Effector memory CD4-positive, alpha-beta T cell (primary cell): ENCODE measurements at regions not wholly inside any gene's neighbourhood (a gene's known extent, or its start where the extent isn't known, plus 50 kb on each side); places are given as distances from the start of the nearest gene placed in this dataset.

ENCODE experiments used
- DNase-seq, 3 donors: peaks; one replicate each; pipeline ENCODE4 v3.0.0-alpha.2; 2020
- H3K27ac ChIP-seq: 2 replicates; pipeline ENCODE4 v1.7.0; 2013; ENCODE audit warnings: mild to moderate bottlenecking, low read length, moderate library complexity; ENCODE audit not compliant: insufficient read depth, poor library complexity, severe bottlenecking
- H3K27me3 ChIP-seq: replicated peaks from 2 replicates; pipeline ENCODE4 v1.7.0; 2013; ENCODE audit warnings: mild to moderate bottlenecking, low read length; ENCODE audit not compliant: insufficient read depth, control insufficient read depth, poor library complexity, severe bottlenecking
- H3K36me3 ChIP-seq: 2 replicates; pipeline ENCODE4 v1.7.0; 2013; ENCODE audit warnings: mild to moderate bottlenecking, low read length, moderate library complexity; ENCODE audit not compliant: control insufficient read depth, insufficient read depth
- H3K4me1 ChIP-seq: 2 replicates; pipeline ENCODE4 v1.7.0; 2013; ENCODE audit warnings: low read length, mild to moderate bottlenecking; ENCODE audit not compliant: control insufficient read depth, insufficient read depth, poor library complexity, severe bottlenecking
- H3K4me3 ChIP-seq: 2 replicates; pipeline ENCODE4 v1.7.0; 2013; ENCODE audit warnings: low read length, low read depth, mild to moderate bottlenecking; ENCODE audit not compliant: insufficient read depth, poor library complexity, severe bottlenecking
- H3K9me3 ChIP-seq: 2 replicates; pipeline ENCODE4 v1.7.0; 2013; ENCODE audit warnings: mild to moderate bottlenecking, low read length, moderate library complexity; ENCODE audit not compliant: control insufficient read depth

DNA sequence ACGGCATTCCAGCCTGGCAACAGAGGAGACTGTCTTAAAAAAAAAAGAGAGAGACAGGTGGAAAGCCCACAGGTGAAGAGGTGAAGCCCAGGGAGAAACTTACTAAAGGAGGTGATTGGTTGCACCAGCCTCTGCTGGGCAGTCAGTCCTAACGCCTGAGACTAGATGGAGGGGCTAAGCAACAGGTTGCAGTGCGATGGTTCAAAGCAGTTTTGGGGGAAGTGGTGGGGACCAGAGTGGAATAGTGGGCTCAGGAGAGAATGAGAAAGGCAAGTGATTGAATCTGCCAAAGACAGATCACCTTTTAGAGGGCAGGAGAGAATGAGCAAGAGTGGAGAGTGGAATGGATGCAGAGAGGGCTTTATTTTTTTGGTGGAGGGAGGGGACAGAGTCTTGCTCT lies 100.0 kb upstream of the KCTD7 start:
- Histone ChIP-seq H3K27me3 (no peaks in the 10 kb centered on the region), H3K27ac (no peak overlapping the region), H3K4me3 (no peak overlapping the region), H3K4me1 (no peaks in the 10 kb centered on the region), H3K36me3 (no peaks in the 10 kb centered on the region), H3K9me3 (no peaks in the 10 kb centered on the region)
- DNase-seq, result no peak

DNA sequence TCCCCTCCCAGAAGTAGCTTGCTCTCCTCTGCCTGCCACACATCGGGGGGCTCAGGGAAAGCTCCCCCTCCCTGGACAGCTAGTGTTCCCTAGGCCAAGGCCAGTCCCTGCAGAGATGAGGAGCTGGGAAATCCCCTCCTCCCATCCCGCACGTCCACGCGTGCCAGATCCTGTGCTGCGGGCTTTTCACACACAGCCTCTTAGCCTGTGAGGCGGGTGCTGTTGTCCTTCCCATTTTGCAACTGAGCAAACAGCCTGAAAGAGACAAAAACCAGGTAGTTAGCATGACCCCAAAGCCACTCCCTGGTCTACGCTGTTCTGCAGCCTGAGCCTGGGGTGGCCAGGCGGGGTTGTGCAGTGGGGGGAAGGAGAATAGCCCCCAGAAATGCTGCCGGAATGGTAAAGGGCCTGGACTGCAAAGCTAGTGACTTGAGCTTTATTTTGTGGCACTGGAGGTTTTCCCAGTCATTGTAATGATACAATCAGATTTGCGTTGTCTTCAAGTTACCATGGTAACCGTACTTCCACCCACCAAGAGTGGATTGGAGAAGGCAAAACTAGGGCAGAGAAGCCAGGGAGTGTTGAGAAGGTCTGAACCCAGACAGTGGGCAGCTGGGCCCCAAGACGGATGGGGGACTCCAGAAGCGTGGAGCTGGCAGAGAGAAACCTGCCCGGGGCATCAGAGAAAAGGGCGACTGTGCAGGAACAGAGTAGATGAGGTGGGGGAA lies 98.6 kb upstream of the KCTD7 start:
- DNase-seq, result no peak
- no peaks in the 10 kb centered on the region for H3K4me1 ChIP-seq
- H3K9me3 ChIP-seq, result no peaks in the 10 kb centered on the region
- no peaks in the 10 kb centered on the region for H3K27me3 ChIP-seq
- no peaks in the 10 kb centered on the region for H3K36me3 ChIP-seq
- no peak overlapping the region for H3K27ac ChIP-seq
- no peak overlapping the region for H3K4me3 ChIP-seq

DNA sequence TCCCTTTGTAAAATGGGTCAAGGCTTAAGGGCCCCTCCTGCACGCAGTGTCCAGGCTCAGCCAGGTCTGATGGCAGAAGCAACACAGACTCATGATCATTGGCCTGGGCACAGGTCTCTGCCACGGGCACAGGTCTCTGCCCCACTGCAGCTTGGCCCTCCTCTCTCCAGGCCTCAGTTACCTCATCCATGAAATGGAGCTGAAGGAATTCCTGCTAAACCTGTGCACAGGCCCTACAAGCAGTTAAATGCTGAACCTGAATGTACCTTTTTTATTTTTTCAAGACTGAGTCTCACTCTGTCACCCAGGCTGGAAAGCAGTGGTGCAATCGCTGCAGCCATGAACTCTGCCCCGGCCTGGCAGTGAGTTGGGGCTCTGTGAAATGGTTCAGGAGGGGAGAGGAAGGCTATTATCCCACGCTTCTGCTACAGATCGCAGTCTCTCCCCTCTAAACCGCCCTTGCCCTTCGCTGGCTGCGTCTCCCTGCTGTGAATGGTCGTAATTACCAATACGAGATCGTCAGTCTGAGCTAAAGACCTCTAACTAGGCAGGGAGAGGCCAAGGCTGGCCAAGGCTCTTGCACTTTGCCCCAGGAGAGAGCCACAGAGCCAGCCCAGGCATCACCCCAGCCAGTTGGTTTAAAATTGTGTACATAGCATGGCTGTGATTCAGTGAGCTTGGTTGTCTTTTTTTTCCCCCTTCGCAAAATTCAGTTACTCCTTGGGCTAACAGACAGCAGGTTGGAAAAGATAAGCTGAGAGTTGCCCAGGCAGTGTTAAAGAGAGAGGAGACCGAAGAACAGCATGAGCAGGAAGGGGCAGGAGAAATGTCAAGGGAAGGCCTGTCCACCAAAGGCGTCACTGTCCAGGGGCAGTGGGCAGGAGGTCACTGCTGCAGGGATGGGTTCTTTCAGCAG lies 93.0 kb upstream of the KCTD7 start:
- no peaks in the 10 kb centered on the region for H3K27me3 ChIP-seq
- no peaks in the 10 kb centered on the region for H3K9me3 ChIP-seq
- H3K36me3 ChIP-seq, result no peaks in the 10 kb centered on the region
- no peak for DNase-seq
- H3K4me3 ChIP-seq, result no peak overlapping the region
- no peaks in the 10 kb centered on the region for H3K4me1 ChIP-seq
- H3K27ac ChIP-seq, result no peak overlapping the region

DNA sequence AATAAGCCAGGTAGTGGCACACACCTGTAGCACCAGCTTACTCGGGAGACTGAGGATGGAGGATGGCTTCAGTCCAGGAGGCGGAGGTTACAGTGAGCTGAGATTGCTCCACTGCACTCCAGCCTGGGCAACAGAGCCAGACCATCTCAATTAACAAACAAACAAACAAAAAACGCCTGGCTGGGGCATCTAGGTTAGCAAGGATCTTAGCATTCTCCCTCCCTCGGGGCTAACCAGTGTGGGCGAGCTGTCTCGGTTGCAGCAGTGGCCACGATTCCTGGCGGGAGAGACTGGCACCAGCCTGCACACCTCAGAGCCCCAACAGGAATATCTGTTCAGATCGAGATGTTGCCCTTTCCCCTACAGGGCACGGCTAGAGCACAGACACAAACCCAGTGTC lies 91.3 kb upstream of the KCTD7 start:
- H3K4me1 ChIP-seq, result no peaks in the 10 kb centered on the region
- peaks cover 5% of the 10 kb centered on the region for H3K36me3 ChIP-seq
- H3K4me3 ChIP-seq, result no peak overlapping the region
- H3K27me3 ChIP-seq, result no peaks in the 10 kb centered on the region
- no peaks in the 10 kb centered on the region for H3K9me3 ChIP-seq
- H3K27ac ChIP-seq, result no peak overlapping the region
- no peak for DNase-seq

DNA sequence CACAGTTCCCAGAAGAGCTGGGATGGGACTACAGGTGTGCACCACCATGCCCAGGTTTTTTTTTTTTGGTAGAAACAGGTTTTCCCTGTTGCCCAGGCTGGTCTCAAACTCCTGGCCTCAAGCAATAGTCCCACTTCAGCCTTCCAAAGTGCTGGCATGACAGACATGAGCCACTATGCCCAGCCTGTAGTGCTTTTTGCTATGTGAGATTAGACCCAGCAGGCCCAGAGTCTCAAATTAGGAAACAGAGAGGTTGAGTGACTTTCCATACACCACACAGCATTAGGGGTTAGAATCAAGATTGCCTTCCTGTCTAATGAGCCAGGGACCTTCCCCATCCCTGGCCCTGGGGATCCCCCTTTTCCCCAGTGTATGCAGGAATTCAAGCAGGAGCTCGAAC lies 90.8 kb upstream of the KCTD7 start:
- no peak overlapping the region for H3K4me3 ChIP-seq
- H3K27ac ChIP-seq, result no peak overlapping the region
- no peak for DNase-seq
- H3K27me3 ChIP-seq, result no peaks in the 10 kb centered on the region
- no peaks in the 10 kb centered on the region for H3K4me1 ChIP-seq
- no peaks in the 10 kb centered on the region for H3K9me3 ChIP-seq
- peaks cover 5% of the 10 kb centered on the region for H3K36me3 ChIP-seq

DNA sequence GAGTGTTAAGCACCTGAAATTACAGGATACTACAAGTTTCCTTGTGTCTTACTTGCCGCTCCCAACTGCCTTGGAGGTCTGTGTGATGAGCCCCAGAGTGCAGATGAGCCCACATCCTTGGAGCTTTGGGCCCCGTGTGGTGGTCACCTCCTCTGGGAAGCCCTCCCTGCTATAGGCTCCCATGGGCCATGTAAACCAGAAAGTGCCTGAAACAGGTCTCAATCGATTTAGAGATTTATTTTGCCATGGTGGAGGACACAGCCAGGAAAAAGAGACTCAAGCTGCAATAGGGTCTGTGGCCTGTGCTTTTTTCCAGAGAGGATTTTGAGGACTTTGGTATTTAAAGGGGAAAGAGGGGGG lies 89.4 kb upstream of the KCTD7 start:
- Histone ChIP-seq H3K4me1 (no peaks in the 10 kb centered on the region), H3K9me3 (no peaks in the 10 kb centered on the region), H3K27me3 (no peaks in the 10 kb centered on the region), H3K36me3 (peaks cover 5% of the 10 kb centered on the region), H3K4me3 (no peak overlapping the region), H3K27ac (no peak overlapping the region)
- no peak for DNase-seq

DNA sequence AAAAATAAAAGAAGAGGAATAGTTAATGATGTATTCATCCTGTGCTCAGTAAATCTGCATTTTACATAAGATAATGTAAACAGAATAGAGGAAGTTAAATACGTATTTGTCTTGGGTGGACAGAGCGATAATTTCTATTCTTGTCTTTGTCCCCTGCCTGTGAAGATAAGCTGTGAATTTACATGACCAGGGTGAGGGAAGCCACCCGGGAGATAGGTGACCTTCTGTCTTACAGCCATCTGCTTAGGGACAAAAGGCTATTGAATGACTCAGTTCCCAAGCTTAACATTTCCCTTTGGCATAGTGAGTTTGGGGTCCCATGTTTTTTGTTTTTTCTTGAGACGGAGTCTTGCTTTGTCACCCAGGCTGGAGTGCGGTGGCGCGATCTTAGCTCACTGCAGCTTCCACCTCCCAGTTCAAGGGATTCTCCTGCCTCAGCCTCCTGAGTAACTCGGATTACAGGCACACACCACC lies 88.7 kb upstream of the KCTD7 start:
- Histone ChIP-seq H3K4me3 (no peak overlapping the region), H3K27ac (no peak overlapping the region), H3K36me3 (peaks cover 5% of the 10 kb centered on the region), H3K4me1 (no peaks in the 10 kb centered on the region), H3K9me3 (no peaks in the 10 kb centered on the region), H3K27me3 (no peaks in the 10 kb centered on the region)
- no peak for DNase-seq

DNA sequence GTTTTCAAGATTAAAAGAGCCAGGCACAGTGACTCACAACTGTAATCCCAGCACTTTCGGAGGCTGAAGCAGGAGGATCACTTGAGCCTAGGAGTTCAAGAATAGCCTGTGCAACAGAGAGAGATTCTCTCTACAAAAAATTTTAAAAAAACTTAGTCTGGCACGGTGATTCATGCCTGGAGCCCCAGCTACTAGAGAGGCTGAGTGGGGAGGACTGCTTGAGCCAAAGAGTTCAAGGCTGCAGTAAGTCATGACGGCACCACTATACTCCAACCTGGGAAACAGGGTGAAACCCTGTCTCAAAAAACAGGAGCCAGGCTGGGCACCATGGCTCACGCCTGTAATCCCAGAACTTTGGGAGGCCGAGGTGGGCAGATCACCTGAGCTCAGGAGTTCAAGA lies 86.6 kb upstream of the KCTD7 start:
- no peak overlapping the region for H3K27ac ChIP-seq
- H3K9me3 ChIP-seq, result no peaks in the 10 kb centered on the region
- no peak for DNase-seq
- H3K27me3 ChIP-seq, result no peaks in the 10 kb centered on the region
- H3K4me3 ChIP-seq, result no peak overlapping the region
- H3K36me3 ChIP-seq, result peaks cover 11% of the 10 kb centered on the region
- no peaks in the 10 kb centered on the region for H3K4me1 ChIP-seq

DNA sequence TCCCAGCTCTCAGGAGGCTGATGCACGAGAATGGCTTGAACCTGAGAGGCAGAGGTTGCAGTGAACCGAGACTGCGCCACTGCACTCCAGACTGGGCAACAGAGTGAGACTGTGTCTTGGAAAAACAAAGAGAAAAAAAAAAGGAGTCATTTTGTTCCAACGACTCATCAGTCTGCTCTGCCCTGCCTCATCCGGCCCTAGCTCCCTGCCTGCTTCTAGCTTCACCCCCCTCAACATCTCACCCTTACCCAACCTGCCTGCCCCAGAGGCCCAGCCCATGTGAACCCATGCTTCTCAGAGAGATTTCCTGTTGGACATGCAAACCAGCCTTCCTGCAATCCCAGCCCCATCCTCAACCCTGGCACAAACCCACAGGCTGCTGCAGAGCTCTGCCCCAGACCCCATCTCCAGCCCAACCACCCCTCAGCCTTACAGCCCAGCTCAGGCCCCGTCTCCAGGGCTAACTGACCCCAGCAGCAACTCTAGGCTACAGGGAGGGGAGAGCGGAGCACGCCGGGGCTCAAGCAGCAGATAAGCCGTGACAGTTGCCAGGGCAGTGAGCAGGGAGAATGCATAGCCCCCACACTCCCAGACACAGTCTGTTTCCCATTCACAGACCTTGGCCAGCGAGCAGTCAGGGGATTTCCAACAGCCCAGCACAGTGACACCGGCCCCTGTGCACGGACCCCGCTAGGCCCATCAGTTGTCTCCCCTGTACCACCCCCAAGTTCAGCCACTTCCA lies 86.0 kb upstream of the KCTD7 start:
- Histone ChIP-seq H3K4me1 (no peaks in the 10 kb centered on the region), H3K9me3 (no peaks in the 10 kb centered on the region), H3K27me3 (no peaks in the 10 kb centered on the region), H3K36me3 (peaks cover 11% of the 10 kb centered on the region), H3K4me3 (no peak overlapping the region), H3K27ac (no peak overlapping the region)
- DNase-seq, result no peak

DNA sequence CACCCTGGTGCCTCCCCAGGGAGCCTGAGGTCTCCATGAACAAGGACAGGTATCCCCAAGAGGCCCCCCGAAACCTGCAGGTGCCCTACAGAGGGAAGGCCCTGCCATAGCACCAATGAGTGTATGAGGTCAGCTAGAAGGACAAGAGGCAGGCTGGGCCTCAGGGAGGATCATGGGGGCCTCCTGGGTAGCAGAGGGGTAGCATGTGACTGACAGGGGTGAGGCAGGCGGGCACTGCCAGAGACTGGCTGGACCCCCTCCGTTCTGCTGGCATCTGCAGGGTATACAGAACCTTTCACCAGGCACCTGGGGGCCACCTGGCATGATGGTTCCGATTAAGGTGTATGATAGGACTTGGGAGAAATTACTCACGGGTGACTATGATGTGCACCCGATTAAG lies 79.2 kb upstream of the KCTD7 start:
- no peaks in the 10 kb centered on the region for H3K27me3 ChIP-seq
- H3K27ac ChIP-seq, result no peak overlapping the region
- DNase-seq, result no peak
- H3K4me3 ChIP-seq, result no peak overlapping the region
- H3K9me3 ChIP-seq, result no peaks in the 10 kb centered on the region
- peaks cover 26% of the 10 kb centered on the region for H3K36me3 ChIP-seq
- no peaks in the 10 kb centered on the region for H3K4me1 ChIP-seq
